ENCODE measurements at regions not wholly inside any gene's neighbourhood (a gene's known extent, or its start where the extent isn't known, plus 50 kb on each side); places are given as distances from the start of the nearest gene placed in this dataset.
A peak's percentile ranks its signal among the peaks of the same experiment; 100 is the strongest.

- Mint-ChIP-seq H3K36me3 (ENCODE audit: low read depth) (peaks cover 2% of the 10 kb centered on the region), H3K9me3 (peaks cover 8% of the 10 kb centered on the region), H3K27me3 (ENCODE audit: low read depth) (no peaks in the 10 kb centered on the region), H3K27ac (ENCODE audit: unreplicated experiment) (no peak overlapping the region), H3K4me1 (peaks cover 23% of the 10 kb centered on the region), H3K4me3 (no peak overlapping the region)
- no peak for TF ChIP-seq CTCF (conservative IDR thresholded peaks at IDR 0.05)
- DNase-seq (ENCODE audit: low read depth, low spot score) = no peak
These were observed 455.6 kb upstream of the GRAMD2B start for GRCh38 chr5:125967576-125967975.

- peaks cover 23% of the 10 kb centered on the region for H3K4me1 Mint-ChIP-seq
- H3K36me3 Mint-ChIP-seq (ENCODE audit: low read depth) = peaks cover 2% of the 10 kb centered on the region
- no peak overlapping the region for H3K27ac Mint-ChIP-seq (ENCODE audit: unreplicated experiment)
- TF ChIP-seq CTCF (conservative IDR thresholded peaks at IDR 0.05) = no peak
- peaks cover 8% of the 10 kb centered on the region for H3K9me3 Mint-ChIP-seq
- H3K4me3 Mint-ChIP-seq = no peak overlapping the region
- no peak for DNase-seq (ENCODE audit: low read depth, low spot score)
- no peaks in the 10 kb centered on the region for H3K27me3 Mint-ChIP-seq (ENCODE audit: low read depth)
These were observed 454.0 kb upstream of the GRAMD2B start for GRCh38 chr5:125969011-125969813.

- H3K36me3 Mint-ChIP-seq (ENCODE audit: low read depth) = peaks cover under 1% of the 10 kb centered on the region
- TF ChIP-seq CTCF (conservative IDR thresholded peaks at IDR 0.05) = no peak
- no peak overlapping the region for H3K4me3 Mint-ChIP-seq
- H3K27me3 Mint-ChIP-seq (ENCODE audit: low read depth) = no peaks in the 10 kb centered on the region
- no peak for DNase-seq (ENCODE audit: low read depth, low spot score)
- peaks cover 28% of the 10 kb centered on the region for H3K4me1 Mint-ChIP-seq
- H3K9me3 Mint-ChIP-seq = peaks cover 6% of the 10 kb centered on the region
- H3K27ac Mint-ChIP-seq (ENCODE audit: unreplicated experiment) = no peak overlapping the region
These were observed 453.4 kb upstream of the GRAMD2B start for GRCh38 chr5:125969814-125970171.

GRCh38 chr5:125970631-125971307, 452.4 kb upstream of the GRAMD2B start:
- Mint-ChIP-seq H3K4me1 (peaks cover 37% of the 10 kb centered on the region), H3K9me3 (peaks cover 3% of the 10 kb centered on the region), H3K27me3 (ENCODE audit: low read depth) (no peaks in the 10 kb centered on the region), H3K36me3 (ENCODE audit: low read depth) (no peaks in the 10 kb centered on the region), H3K27ac (ENCODE audit: unreplicated experiment) (peak overlapping the region; percentile 4), H3K4me3 (no peak overlapping the region)
- no peak for TF ChIP-seq CTCF (conservative IDR thresholded peaks at IDR 0.05)
- no peak for DNase-seq (ENCODE audit: low read depth, low spot score)

- no peak for TF ChIP-seq CTCF (conservative IDR thresholded peaks at IDR 0.05)
- no peak overlapping the region for H3K4me3 Mint-ChIP-seq
- H3K4me1 Mint-ChIP-seq = peaks cover 37% of the 10 kb centered on the region
- no peak overlapping the region for H3K27ac Mint-ChIP-seq (ENCODE audit: unreplicated experiment)
- no peaks in the 10 kb centered on the region for H3K9me3 Mint-ChIP-seq
- no peaks in the 10 kb centered on the region for H3K36me3 Mint-ChIP-seq (ENCODE audit: low read depth)
- no peaks in the 10 kb centered on the region for H3K27me3 Mint-ChIP-seq (ENCODE audit: low read depth)
- DNase-seq (ENCODE audit: low read depth, low spot score) = no peak
These were observed 450.5 kb upstream of the GRAMD2B start for GRCh38 chr5:125972706-125973105.

Measured in neural crest cell (in vitro differentiated cells).